GM18499 (cell line): ENCODE measurements at regions not wholly inside any gene's neighbourhood (a gene's known extent, or its start where the extent isn't known, plus 50 kb on each side); places are given as distances from the start of the nearest gene placed in this dataset.

Source experiments
- ATAC-seq: cut with Tn5 transposase; IDR thresholded peaks from one replicate; pipeline ENCODE4 v1.9.1; 2021; ENCODE audit warnings: moderate number of reproducible peaks; ENCODE audit not compliant: insufficient read depth, unreplicated experiment

GRCh38 chr4:20124317-20125026, 127.2 kb upstream of the SLIT2 start:
- ATAC-seq: no peak

- no peak for ATAC-seq
These were observed 129.3 kb upstream of the SLIT2 start for GRCh38 chr4:20122198-20122988.

- no peak for ATAC-seq
These were observed 132.6 kb upstream of the SLIT2 start for GRCh38 chr4:20119141-20119540.

GRCh38 chr4:20109391-20109790, 142.3 kb upstream of the SLIT2 start:
- no peak for ATAC-seq

- ATAC-seq: no peak
These were observed 144.8 kb upstream of the SLIT2 start for GRCh38 chr4:20106921-20107320.

- ATAC-seq: no peak
These were observed 149.9 kb upstream of the SLIT2 start for GRCh38 chr4:20101831-20102230.

- ATAC-seq: no peak
These were observed 154.8 kb upstream of the SLIT2 start for GRCh38 chr4:20096911-20097310.

- no peak for ATAC-seq
These were observed 155.7 kb upstream of the SLIT2 start for GRCh38 chr4:20095805-20096541.

- no peak for ATAC-seq
These were observed 159.9 kb upstream of the SLIT2 start for GRCh38 chr4:20091781-20092180.

- no peak for ATAC-seq
These were observed 164.2 kb upstream of the SLIT2 start for GRCh38 chr4:20087522-20087911.

GRCh38 chr4:20086799-20087521, 164.7 kb upstream of the SLIT2 start:
- ATAC-seq: no peak

GRCh38 chr4:20086067-20086798, 165.5 kb upstream of the SLIT2 start:
- ATAC-seq: no peak

GRCh38 chr4:20085653-20086052, 166.1 kb upstream of the SLIT2 start:
- no peak for ATAC-seq

GRCh38 chr4:20085156-20085555, 166.5 kb upstream of the SLIT2 start:
- no peak for ATAC-seq

GRCh38 chr4:20084488-20084887, 167.2 kb upstream of the SLIT2 start:
- ATAC-seq: no peak

GRCh38 chr4:20078644-20079043, 173.1 kb upstream of the SLIT2 start:
- ATAC-seq: no peak

- no peak for ATAC-seq
These were observed 176.3 kb upstream of the SLIT2 start for GRCh38 chr4:20075248-20075871.

GRCh38 chr4:20074450-20074849, 177.3 kb upstream of the SLIT2 start:
- ATAC-seq: no peak

GRCh38 chr4:20065952-20066351, 185.8 kb upstream of the SLIT2 start:
- no peak for ATAC-seq
